Activated T-cell treated with anti-CD3 and anti-CD28 coated beads for 1 hour (primary cell): ENCODE measurements at regions not wholly inside any gene's neighbourhood (a gene's known extent, or its start where the extent isn't known, plus 50 kb on each side); places are given as distances from the start of the nearest gene placed in this dataset.

Source experiments
- DNase-seq: peaks from one replicate; pipeline ENCODE4 v3.0.0-alpha.2; 2020; ENCODE audit warnings: low read depth

DNA sequence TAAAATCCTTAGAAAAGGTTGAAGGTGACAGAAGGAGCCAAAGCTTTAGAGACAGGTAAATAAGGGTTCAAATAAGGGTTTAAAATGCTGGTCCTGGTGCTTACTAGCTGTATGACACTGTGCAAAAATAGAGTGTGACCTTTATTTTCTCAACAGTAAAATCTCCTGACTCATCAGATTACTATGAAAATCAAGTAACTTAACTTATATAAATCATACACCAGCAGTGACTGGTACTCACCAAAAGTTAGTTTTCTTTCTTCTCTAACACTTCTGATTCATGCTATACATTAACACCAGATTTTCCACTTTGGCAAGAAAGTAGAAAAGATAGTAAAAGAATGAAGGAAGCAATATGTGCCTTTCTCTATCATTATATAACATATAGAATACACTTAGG, 205.9 kb upstream of the GBE1 start:
- DNase-seq: no peak

DNA sequence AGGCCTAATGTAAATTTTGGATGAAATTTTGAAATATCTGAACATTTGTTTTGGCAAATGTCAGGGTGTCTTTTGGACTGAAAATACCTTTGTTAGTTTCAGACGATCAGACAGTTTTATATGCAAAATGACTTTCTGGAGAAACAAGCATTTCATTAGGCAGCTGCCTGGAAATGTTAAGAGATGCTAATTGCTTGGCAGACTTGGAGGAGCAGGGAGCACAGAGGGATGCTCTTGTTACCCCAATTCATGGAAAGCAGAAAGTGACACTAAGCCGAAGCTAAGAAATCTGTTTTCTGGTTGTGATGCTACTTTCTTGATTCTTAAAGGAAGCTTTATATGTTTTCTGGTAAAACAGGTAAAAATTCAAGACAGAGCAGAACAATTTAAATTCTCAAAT, 204.3 kb upstream of the GBE1 start:
- DNase-seq: no peak

DNA sequence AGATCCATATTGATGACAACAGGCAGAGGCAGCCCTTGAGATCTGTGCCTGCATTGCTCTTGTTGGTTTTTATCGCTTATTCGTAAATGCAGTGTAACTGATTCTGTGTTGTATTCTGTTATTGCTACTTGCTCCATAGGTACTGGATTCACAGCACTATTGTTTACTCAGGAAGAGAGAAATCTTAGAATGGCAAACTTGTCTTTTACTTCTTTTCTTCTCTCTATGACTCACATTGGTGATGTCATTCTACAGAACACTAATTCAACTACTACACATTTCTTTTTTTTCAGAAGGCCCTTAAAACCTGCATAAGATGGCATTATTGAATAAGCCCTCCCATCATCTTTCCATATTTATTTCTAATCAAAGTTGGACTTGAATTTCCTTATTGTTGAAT, 201.0 kb upstream of the GBE1 start:
- no peak for DNase-seq

DNA sequence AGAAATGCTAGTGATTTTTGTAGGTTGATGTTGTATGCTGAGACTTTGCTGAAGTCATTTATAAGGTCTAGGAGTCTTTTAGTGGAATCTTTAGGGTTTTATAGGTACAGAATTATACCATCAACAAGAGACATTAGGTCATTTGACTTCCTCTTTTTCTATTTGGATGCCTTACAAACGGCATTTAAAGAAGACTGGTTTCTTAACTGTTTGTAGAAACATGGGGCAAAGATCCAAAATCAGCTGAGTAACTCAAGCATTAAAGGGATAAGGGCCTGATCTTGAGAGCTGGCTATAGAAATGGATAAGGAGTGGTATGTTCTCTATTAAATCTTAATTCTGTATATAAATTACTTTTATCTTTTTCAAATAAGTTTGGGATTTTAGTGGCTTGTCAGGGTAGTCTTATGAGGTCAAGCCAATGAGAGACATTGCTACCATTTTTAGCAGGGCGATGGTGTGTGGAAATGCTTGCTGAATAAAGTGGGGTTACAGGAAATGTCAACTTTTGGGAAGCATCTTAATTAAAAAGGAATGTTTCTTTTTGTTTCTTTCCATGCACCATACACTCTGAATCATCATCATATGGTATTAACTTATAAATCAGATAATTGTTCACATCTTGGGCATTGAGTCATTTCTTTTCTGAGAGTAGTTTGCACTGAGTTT, 197.7 kb upstream of the GBE1 start:
- no peak for DNase-seq

DNA sequence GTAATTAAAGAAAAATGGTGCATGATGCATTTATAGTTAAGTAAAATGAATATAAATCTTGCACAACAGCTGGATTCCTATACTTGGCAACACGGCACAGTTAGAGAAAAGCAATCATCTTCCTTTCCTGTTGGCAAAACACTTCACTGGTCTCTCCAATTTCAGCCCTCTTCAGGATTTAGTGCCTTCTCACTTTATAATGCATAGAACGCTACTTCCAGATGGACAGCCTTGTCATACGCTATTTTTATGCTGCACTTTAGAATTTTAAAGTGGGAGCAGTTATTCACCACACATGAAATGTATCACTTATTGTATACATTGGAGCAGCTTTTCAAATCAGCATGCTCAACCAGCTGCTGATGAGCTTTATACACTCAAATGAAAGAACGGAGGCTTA, 194.4 kb upstream of the GBE1 start:
- no peak for DNase-seq

DNA sequence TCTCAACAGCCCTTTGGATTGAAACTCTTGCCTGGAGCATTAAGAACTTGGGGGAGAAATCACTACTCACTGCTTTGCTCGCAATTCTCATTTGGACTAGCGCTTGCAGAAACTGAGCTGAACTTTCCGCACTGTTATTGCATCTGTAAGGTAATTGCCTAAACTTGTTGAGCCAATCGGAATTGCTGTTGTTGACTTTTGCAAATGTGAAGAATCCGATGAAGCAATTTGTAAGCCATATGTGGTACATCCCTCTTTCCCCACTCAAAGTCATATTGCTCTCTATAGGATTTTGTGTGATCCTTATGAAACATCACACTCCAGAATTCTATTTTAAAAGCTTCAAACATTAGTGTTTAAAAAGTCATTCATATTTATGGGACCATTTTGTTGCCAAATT, 191.7 kb upstream of the GBE1 start:
- DNase-seq: no peak

DNA sequence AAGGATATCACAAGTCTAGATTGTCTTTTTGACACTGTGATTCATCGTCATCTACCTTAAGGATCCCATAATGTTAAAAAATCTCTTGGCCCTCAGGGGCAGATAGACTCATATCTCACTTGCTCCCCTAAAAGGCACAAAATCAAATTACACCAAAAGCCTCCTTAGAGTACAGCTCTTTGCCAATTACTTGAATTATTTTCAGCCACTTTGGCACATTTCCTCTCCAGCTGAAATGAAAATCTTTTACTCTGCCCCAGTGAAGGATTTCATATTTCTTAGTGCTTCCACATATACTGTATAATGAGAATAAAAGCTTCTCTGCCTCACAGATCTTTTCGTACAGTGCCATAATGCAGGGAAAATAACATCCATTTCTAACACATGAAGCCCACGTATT, 190.7 kb upstream of the GBE1 start:
- DNase-seq: no peak

DNA sequence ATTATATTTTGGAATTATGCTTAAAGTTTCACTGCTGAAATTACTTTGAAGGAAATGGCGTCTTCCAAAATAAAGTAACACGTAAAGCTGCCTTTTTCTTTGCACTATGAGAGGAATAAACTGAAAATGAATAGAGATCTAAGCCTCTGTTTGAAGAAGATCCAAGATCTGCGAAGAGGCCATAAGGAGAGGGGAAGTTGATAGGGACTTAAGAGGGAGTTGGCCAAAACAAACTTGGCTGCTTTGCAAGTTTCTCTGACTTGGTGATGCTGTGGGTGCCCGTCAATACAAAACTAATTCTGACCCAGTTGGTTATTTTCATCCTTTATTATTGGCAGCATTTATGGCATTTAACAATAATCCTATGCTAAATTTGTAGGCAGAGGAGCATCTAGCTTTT, 190.2 kb upstream of the GBE1 start:
- no peak for DNase-seq

DNA sequence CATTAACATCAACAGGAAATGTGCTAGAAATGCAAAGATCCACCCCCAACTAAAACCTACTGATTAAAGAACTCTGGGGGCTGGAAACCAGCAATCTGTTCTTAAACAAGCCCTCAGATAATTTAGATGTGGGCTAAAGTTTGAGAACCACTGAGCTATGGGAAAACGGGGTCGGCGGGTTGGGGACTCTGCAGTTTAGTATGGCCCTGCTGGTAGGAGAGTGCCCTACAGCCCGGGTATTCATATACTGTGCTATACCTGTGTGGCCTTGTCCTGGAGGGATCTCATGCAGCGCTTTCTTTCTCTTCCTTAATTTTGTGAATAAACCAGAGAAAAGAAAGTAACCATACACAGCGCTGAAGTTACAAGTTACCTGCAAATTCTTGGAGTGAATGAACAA, 189.7 kb upstream of the GBE1 start:
- no peak for DNase-seq

DNA sequence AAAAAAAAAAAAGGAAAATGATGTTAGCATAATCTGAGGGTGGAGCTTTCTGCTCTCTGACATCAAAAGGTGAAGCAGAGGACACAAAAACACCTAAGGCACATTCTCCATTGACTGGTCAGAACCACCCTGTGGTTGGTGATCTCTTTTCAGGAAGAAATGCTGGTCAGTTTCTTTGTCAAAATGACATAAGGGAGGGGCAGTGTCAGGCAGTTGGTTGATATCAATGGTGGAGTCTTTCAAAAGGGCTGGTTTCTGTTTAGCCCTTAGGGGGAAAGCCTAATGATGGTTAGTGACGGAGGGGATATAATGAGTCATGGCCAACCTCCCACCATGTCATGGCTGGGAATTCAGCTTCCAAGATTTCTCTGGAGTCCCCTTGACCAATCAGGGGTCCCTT, 185.9 kb upstream of the GBE1 start:
- DNase-seq: no peak

DNA sequence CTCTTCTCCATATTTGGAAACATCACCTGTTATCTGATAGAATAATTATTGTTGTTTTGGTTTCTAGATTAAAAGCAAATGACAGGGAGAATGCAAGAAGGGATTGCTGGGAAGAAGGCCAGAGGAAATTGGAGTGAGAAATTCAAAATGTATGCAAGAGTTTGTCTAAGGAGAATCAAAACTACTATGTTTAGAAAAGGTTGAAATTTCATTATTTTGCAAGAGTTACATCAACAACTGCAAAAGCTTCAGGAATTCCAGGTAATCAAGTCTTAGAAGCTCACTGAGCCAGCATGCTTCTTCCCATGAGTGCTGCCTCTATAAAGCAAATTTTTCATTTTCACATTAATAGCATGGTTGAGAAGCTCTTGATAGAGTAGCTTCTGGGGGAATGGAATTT, 177.2 kb upstream of the GBE1 start:
- no peak for DNase-seq

DNA sequence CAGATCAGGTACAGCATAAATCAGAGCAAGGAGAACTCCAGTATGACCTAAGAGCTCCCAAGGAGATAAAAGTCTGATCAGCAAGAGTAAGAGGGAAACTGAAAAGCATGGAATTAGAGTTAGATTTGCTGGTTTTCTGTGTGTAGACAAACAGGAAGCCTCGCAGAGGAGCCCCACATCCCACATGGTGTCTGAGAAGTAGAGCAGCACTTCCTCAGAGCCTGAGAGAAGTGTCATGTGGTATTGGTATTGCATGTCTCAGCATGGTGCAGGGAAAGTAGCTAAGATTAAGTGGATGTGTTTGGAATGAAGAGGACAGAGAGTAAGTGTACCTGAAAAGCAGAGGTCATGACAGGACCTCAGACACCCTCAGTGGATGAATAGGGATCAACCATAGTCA, 175.4 kb upstream of the GBE1 start:
- no peak for DNase-seq

DNA sequence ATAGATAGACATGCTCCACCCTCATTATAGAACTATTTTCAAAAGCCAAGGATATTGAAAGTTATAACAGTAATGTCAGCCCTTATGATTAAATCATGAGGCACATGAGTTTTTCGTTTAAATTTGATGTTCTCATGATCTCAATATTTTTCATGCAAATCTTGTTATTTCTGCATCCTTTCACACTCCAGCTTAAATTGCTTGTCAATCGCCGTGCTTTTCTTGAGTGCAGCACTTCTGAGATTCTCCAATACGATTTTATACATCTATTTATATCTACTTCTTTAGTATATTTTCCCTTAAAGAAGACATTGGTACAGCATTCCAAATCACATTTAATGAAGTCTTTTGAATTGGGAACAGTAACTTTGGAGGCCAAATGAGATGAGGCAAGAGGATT, 171.2 kb upstream of the GBE1 start:
- DNase-seq: no peak

DNA sequence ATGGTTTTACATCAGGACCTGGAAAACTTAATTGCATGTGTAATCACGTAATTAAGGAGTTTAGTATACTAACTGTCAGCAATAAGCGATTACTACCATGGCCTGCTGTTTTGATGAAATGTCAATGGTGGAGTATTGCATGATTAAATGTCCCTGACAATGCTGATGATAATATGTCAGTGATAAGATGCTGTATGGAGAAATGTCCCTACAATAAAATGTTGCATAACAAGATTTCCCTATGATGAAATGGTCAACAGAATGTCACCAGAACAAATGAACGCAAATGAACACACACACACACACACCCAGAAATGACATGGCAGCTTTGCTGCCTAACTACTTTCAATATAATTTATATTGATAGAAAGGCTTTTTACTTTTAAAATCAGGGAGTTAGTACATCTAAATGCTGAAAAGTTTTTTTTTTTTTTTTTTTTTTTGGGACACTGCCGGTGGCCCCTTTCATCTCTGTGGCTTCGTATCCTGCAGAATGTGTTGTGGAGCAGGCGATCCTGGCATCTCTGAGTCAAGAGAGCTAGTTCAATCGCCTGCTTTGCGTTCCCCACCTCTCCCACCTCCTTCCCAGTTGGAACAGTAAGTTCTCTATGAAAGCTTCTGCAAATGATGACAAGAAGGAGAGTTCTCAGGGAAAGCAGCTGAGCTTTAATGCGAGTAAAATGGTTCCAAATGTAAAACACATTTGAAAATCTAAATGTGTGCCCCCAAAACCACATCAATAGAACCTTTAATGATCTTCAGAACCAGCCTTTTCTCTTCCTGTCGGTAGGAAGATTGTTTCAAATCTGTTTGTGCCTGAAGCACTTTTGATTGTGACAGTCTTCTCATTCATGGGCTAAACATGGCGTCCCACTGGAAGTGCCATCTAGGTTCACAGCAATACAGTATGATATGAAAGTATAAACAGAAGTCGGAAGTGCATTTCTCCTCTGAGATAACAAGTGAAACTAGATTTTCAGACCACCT, 170.1 kb upstream of the GBE1 start:
- no peak for DNase-seq

DNA sequence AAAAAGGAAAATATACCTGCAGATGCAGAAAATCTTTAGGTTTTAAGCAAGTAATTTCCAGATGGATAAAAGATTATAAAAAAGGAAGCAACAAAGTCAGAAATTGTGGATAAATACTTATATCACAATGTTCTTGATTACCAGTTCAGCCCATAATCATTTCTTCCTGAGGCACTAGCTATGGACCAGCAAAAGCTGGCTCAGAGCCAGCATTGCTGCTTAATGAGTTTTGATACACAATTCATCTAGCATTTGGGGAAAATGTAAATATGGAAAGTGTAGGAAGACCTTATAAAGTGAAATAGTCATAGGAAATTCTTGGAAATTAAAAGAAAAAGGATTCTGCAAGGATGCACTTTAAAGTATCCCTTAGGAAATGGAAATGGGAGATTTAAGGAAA, 168.3 kb upstream of the GBE1 start:
- no peak for DNase-seq

DNA sequence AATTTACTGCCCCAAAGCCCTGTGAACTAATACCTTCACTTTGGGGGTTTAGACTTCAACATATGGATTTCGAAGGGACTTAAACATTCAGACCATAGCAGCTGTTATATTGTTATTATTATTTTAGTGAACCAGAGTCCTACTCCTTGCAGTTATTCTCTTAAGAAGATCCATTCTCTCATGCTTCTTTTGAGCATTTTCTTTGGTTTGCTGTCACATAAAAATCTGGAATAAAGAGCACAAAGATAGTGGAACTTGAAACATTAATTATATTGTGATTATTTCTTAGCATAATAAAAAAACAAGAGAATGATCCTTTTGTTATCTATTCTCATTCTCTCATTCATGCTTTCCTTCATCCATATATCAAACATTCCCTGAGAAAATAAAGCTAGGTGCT, 166.4 kb upstream of the GBE1 start:
- no peak for DNase-seq

DNA sequence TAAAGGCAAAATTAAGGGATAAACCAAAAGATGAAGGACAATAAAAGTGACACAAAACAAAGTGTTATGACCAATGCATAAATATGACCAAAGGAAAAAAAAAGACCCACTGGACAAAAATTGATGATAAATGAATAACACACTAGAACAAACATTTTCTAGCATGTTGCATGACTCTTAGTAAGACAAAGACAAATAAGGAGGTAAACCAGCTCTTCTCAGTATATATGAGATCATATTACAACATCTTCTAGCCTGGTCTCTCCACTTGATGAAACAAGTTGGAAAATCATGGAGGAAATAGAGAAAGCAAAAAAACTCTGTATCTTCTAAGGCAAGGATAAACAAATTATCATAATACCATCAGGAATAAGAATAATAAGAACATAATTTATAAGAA, 163.9 kb upstream of the GBE1 start:
- no peak for DNase-seq

DNA sequence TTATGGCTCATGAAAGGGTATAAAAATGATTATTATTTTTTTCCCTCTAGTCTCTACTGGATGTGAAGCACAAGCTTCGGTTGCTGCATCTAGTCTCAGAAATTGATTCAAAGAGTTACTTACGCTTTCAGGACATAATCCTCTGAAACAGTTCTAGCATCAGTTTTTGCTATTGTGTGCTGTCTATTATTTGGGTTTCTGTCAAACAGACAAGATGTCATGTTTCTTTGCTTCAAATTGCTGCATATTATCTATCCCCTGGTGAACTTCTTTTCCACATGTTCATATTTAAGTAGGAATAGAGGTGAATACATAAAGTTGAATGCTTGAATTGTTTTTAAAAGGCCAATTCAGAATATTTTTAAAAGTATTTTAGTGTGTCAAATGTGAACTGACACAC, 161.6 kb upstream of the GBE1 start:
- no peak for DNase-seq

DNA sequence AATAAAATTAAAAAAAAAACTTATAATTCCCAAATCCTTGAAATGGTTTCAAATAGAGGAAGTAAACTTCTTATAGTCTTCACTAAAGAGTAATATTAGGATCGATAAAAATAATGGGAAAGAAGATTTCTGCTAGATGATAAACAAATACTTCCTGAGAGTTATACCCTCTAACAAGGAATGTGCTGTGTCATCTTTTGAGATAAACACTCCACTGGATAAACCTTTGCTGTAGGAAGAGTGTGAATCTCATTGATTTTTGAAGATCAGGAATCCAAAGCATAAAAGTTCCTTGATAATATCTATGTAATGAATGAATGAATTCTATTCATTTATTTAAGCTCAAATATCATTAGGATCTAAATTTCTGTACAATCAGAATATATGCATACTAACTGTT, 161.0 kb upstream of the GBE1 start:
- no peak for DNase-seq

DNA sequence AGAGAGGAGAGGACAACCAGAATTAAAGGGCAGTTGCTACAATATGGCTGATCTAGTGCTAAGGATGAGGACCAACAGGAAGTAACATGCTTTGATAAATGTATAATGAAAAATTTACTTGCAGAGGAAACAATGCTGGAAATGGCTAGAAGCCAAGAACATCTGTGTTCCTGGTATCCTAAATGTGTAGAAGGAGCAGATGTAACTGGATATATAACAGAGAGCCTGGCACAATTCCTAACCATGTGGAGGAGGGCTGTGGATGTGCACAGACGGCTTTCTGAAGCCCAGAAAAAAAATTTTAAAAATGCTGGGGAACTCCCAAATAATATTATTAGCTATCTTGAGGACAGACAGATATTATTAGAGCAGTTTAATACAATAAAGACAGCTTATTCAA, 159.4 kb upstream of the GBE1 start:
- DNase-seq: no peak

DNA sequence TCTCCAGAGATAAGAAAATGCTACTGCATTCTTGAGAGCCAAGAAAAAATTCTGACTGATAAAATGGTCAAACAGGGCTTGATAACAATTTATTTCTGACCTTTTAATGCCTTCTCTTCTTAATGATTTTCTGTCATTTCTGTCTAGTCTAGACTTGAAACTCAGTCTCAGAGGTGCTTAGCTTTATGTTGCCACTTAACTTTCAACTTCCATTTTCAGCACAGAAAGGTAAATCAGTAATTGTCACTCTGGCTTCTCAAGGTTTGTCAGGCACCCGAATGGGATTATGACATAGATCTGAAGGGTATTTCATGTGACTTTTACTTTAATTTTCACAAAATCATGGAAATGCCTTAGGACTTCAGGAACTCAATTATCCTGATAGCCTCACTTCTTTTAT, 155.4 kb upstream of the GBE1 start:
- no peak for DNase-seq

DNA sequence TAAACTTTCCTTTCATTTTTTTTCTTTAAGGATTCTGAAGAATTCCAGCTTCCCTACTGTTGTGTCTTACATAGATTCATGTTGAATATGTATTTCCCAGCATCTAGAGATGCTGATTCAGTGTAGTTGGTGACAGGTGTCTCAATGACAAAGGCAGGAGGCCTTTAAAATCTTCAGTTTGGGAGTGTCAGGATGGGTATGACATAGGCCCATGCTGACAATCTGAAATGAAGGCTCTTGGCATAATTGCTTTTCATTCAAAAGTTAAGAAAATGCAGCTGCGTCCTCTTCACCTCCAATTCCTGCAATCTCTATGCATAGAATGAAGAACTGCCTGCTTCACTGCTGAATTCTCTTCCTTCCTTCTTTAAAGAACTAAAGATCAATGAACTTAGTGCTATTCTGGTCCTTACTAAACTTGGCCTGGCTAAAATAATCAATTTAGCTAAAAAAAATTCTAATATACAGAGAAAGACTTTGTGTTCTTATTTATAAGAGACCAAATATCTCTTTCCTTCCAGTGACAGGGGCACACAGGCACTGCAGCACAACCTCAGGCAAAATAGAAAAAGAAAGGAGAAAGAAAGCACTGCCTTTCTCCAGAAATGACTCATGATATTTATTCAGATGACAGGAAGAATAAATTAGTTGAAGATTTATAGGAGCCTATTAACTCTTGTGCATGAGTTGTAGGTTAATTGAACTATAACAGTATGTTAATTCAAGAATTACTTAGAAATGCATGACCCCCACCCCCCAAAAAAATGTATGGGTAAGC, 152.6 kb upstream of the GBE1 start:
- DNase-seq: no peak

DNA sequence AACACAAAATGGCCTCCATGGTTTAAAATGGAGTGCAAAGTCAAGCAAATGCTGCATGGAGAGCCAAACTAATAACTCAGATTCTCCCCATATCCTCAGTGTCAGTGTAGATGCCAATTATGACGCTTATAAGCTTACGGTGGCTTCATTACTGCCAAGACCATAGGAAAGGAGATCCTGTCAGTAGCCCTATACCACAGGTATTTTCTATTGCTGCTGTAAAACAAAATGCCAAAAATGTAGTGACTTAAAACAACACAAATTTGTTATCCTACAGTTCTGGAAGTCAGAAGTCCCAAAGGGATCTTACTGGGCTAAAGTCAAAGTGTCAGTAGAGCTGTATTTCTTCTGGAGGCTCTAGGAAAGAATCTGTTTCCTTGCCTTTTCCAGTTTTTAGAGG, 149.8 kb upstream of the GBE1 start:
- DNase-seq: no peak
